ENCODE measurements at regions not wholly inside any gene's neighbourhood (a gene's known extent, or its start where the extent isn't known, plus 50 kb on each side); places are given as distances from the start of the nearest gene placed in this dataset.

DNA sequence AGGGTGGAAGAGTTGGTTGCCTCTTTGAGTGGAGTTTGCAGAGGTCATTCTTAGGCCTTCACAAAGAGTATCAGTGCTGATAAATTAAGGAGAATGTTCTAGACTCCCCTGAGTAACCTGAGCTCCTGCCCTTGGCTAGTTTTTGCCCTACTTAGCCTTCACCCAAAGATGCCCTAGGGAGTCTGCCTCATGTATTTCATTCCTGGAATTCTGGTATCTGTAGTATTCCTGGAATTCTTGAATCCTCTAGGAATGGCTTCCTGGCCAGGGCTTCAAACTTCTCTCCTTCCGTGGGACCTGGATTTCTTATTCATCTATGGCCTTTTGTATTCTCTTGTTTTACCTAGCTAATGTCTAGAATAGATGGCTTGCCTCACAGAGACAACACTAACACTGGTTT, 701.1 kb downstream of the NOVA1 start:
- TF ChIP-seq EZH2 (IDR thresholded peaks at IDR 0.05; ENCODE audit: low read length, unreplicated experiment) (no peak), CTCF (conservative IDR thresholded peaks at IDR 0.05; ENCODE audit: low read depth, low read length) (no peak), EZH2phosphoT487 (IDR thresholded peaks at IDR 0.05; ENCODE audit: borderline replicate concordance, low read length) (no peak)
